ENCODE measurements at regions not wholly inside any gene's neighbourhood (a gene's known extent, or its start where the extent isn't known, plus 50 kb on each side); places are given as distances from the start of the nearest gene placed in this dataset.

DNA sequence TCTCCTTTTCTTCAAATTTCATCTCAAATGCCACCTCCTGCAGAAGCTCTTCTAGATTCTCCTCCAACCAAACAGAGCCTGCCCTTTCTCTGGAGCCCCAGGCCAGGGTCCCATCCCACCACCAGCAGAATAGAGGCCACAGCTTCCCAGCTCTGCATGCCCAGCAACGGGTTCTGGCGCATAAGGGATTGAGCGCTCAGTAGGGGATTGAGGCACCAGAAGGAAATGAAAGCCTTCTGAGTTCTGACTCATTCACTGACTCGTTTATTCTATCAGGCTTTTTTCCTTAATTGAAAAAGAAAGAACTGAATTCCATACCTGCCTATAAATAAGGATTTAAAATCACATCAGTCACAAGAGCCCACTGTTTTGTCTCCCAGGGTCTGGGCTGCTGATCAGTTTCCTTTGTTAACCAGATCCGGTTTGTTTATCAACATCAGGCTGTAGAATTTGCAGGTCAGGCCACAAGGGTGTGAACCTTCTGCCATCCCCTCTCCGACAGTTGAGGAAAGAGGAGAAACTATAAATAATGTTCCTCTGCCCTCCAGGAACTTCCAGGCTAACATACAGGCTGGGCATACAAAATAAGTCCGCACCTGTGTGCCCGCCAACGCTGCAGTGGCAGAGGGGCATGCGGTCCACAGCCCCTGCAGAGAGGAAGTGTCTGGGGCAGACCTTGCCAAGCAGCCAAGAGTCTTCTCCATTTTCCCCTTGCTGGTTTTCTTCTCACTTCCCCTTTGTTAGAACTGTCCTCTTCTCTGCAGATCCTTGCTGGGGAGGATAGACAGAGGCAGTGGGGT lies 63.5 kb upstream of the PRDM11 start:
- Histone ChIP-seq H3K27me3 (peaks cover 0 to 3% (median 0%) of the 10 kb centered on the region in 3 donors), H3K27ac (no peak overlapping the region), H3K9me3 (no peaks in the 10 kb centered on the region), H3K4me1 (peaks cover 0 to 2% of the 10 kb centered on the region in 2 donors), H3K4me3 (no peak overlapping the region), H3K36me3 (no peaks in the 10 kb centered on the region)
- no peak for ATAC-seq
- intact Hi-C loops (cut with DNase I; ENCODE audit: low total_unique reads), result no loop called here
- DNase-seq, result no peak
- TF ChIP-seq, protein P1, sequence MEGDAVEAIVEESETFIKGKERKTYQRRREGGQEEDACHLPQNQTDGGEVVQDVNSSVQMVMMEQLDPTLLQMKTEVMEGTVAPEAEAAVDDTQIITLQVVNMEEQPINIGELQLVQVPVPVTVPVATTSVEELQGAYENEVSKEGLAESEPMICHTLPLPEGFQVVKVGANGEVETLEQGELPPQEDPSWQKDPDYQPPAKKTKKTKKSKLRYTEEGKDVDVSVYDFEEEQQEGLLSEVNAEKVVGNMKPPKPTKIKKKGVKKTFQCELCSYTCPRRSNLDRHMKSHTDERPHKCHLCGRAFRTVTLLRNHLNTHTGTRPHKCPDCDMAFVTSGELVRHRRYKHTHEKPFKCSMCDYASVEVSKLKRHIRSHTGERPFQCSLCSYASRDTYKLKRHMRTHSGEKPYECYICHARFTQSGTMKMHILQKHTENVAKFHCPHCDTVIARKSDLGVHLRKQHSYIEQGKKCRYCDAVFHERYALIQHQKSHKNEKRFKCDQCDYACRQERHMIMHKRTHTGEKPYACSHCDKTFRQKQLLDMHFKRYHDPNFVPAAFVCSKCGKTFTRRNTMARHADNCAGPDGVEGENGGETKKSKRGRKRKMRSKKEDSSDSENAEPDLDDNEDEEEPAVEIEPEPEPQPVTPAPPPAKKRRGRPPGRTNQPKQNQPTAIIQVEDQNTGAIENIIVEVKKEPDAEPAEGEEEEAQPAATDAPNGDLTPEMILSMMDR (IDR thresholded peaks at IDR 0.05 in 4 of 5, conservative IDR thresholded peaks at IDR 0.05 in 1 of 5), result no peak
- TF ChIP-seq POLR2A (IDR thresholded peaks at IDR 0.05), result no peak
- in situ Hi-C loops (cut with MboI; ENCODE audit: low sequenced_read_pairs in 4 of 4), result no loop called here

DNA sequence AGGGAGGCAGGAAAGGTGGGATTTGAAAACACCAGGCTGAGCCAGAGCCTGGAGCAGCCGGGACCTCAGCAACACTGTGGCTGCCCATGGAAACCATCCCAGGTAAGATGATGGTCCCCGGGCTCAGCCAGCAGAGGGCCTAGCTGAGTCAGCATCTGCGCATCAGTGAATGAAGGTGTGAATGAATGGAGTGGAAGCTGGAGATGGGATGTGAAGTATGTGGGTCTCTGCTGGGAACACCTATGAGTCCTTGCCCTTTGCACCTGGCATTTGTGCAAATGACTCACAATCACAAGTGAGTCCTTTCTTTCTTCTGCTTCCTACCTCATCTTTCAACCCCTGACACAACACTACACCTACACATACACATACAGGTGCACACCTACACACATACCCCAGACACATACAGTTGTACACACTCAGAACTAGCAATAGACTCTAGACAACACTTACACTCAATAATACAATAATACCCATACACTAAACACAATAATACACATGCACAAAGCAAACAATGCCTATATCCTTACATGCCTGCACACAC lies 62.8 kb upstream of the PRDM11 start:
- peaks cover 0 to 5% of the 10 kb centered on the region in 2 donors for H3K4me1 ChIP-seq
- DNase-seq (no peak), ATAC-seq (no peak)
- H3K4me3 ChIP-seq, result no peak overlapping the region
- H3K9me3 ChIP-seq, result no peaks in the 10 kb centered on the region
- H3K27me3 ChIP-seq, result peaks cover 0 to 3% (median 0%) of the 10 kb centered on the region in 3 donors
- in situ Hi-C loops (cut with MboI; ENCODE audit: low sequenced_read_pairs in 4 of 4) (no loop called here), intact Hi-C loops (cut with DNase I; ENCODE audit: low total_unique reads) (no loop called here)
- H3K36me3 ChIP-seq, result no peaks in the 10 kb centered on the region
- no peak overlapping the region for H3K27ac ChIP-seq
- TF ChIP-seq, protein P1 (IDR thresholded peaks at IDR 0.05 in 4 of 5, conservative IDR thresholded peaks at IDR 0.05 in 1 of 5), result peak in 1 of 5 experiments; percentile 13
- no peak for TF ChIP-seq POLR2A (IDR thresholded peaks at IDR 0.05)

DNA sequence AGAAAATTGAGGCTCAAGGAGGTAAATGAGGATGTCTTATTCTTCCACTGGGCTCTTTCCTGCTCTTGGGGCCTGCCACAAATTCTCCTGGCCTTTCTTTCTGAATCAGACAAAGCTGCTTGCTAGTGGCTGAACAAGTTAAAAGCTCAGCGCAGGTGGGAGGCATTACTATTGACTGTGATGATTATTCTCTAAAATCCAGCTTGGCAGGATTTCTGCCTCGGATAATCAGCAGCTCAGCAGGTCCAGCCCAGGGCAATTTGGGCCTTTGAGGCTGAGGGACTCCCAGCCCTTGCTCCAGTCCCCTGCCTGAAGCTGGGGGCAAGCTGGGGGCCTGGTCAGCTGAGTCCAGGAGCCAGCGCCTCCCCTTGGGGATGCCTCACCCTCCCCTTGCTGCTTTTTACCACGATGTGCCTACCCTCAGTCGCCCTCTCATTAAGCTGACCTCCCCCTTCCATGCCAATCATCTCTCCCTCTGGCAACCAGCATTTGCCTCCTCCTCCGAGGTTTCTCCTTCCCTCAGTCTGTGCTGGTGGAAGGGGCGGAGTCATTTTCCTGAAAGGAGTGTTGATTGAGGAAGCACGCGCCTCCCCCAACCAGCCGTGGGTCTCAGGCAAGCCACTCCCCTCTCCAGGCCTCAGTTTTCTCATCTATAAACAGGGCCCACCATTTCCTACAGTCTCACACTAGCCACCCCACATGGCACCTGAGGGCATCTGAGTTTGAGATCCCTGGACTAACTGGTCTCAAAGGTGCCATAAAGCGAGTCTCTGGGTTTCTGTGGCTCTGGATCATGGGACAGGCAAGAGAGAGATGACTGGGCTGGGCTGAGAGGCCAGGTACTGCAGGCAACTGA lies 60.6 kb upstream of the PRDM11 start:
- TF ChIP-seq, protein P1 (IDR thresholded peaks at IDR 0.05 in 4 of 5, conservative IDR thresholded peaks at IDR 0.05 in 1 of 5), result no peak
- TF ChIP-seq POLR2A (IDR thresholded peaks at IDR 0.05), result no peak
- Histone ChIP-seq H3K27ac (no peak overlapping the region), H3K36me3 (no peaks in the 10 kb centered on the region), H3K4me1 (peaks cover 13 to 18% of the 10 kb centered on the region in 2 donors), H3K9me3 (no peaks in the 10 kb centered on the region), H3K4me3 (no peak overlapping the region), H3K27me3 (peaks cover 0 to 3% (median 0%) of the 10 kb centered on the region in 3 donors)
- in situ Hi-C loops (cut with MboI; ENCODE audit: low sequenced_read_pairs in 4 of 4) (no loop called here), intact Hi-C loops (cut with DNase I; ENCODE audit: low total_unique reads) (loop anchor here (5.0 kb wide), 1 partner anchor 134 kb away; the partner anchor contains the start of gene TP53I11)
- no peak for ATAC-seq
- no peak for DNase-seq

DNA sequence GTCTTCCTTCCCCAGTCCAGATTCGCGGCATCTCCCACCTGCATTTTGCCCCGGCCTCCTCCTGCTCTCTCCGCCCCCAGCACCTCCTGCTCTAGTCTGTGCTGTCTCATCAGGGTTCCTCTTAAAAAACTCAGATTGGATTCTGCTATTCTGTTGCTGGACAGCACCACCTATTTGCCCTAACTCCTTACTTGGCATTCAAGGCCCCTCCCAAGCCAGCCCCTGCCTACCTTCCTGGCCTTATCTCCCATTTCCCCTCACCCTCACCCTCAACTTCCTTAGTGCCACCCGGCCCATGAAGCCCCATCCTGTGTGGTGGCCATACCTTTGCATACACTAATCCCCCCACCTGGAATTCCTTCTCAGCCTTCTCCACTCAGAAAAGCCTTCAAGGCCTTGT lies 59.9 kb upstream of the PRDM11 start:
- ATAC-seq (no peak), DNase-seq (no peak)
- peaks cover 13 to 19% of the 10 kb centered on the region in 2 donors for H3K4me1 ChIP-seq
- peaks cover 0 to 3% (median 0%) of the 10 kb centered on the region in 3 donors for H3K27me3 ChIP-seq
- H3K27ac ChIP-seq, result no peak overlapping the region
- H3K9me3 ChIP-seq, result no peaks in the 10 kb centered on the region
- in situ Hi-C loops (cut with MboI; ENCODE audit: low sequenced_read_pairs in 4 of 4), result no loop called here
- no peaks in the 10 kb centered on the region for H3K36me3 ChIP-seq
- no peak overlapping the region for H3K4me3 ChIP-seq
- intact Hi-C loops (cut with DNase I; ENCODE audit: low total_unique reads), result loop anchor here (5.0 kb wide), 1 partner anchor 134 kb away; the partner anchor contains the start of gene TP53I11
- TF ChIP-seq, protein P1 (IDR thresholded peaks at IDR 0.05 in 4 of 5, conservative IDR thresholded peaks at IDR 0.05 in 1 of 5), result no peak
- TF ChIP-seq POLR2A (IDR thresholded peaks at IDR 0.05), result no peak
